ENCODE measurements at regions not wholly inside any gene's neighbourhood (a gene's known extent, or its start where the extent isn't known, plus 50 kb on each side); places are given as distances from the start of the nearest gene placed in this dataset.

- TF ChIP-seq CTCF (IDR thresholded peaks at IDR 0.05) (no peak), POLR2A (IDR thresholded peaks at IDR 0.05) (no peak)
Measured at GRCh38 chr7:124662937-124663336, 102.7 kb downstream of the GPR37 start.
